HCT116 (cell line): ENCODE measurements at regions not wholly inside any gene's neighbourhood (a gene's known extent, or its start where the extent isn't known, plus 50 kb on each side); places are given as distances from the start of the nearest gene placed in this dataset.

Source experiments
- ATAC-seq: fragments of 200-7000 bp; cut with Tn5 transposase; 2 replicates; pipeline ENCODE4 v1.9.1; 2020; ENCODE audit warnings: mild to moderate bottlenecking, moderate library complexity
- BruUV-seq: library from RNA; stranded (reverse); fragments of 400-500 nt; replicated peaks from 2 replicates; lab custom pipeline; 2021; lab: Mats Ljungman, UMichigan
- CTCF ChIA-PET: fragments of 300-600 bp; sonication (Branson Sonifier 250); formaldehyde crosslinking; loops from one replicate; lab custom pipeline; 2021; ENCODE audit warnings: antibody characterized with exemption; lab: Charles Lee
- POLR2A ChIA-PET: fragments of 300-600, 350-600 bp; sonication (Branson Sonifier 250); formaldehyde crosslinking; loops from one replicate; lab custom pipeline; 2021; ENCODE audit warnings: antibody characterized with exemption; lab: Charles Lee
- RAD21 ChIA-PET, 2 experiments: fragments of 300-600 bp; sonication (Branson Sonifier 250); formaldehyde crosslinking; loops; one replicate each; lab custom pipeline; 2023; ENCODE audit warnings: low total read pairs in 2 of 2; ENCODE audit not compliant: uncharacterized antibody in 2 of 2, unreplicated experiment in 2 of 2, low non-redundant PET in 1 of 2; lab: Charles Lee
- DNase-seq: peaks from one replicate; pipeline ENCODE4 v3.0.0-alpha.2; 2010; ENCODE audit warnings: low read depth, low spot score
- H2AFZ ChIP-seq: fragments of 200-600 bp; shearing (Covaris generic), sonication (generic); 2 replicates; pipeline ENCODE4 v1.6.1; 2017; ENCODE audit warnings: low read depth, mixed run types, mixed read lengths, antibody characterized with exemption, low read length; ENCODE audit not compliant: poor library complexity, severe bottlenecking
- H3K27ac ChIP-seq: 2 replicates; pipeline ENCODE4 v1.5.1; 2012; ENCODE audit warnings: low read depth, low read length
- H3K27me3 ChIP-seq: fragments of 200-600 bp; sonication (generic); 2 replicates; pipeline ENCODE4 v1.6.1; 2016; ENCODE audit warnings: mixed run types, low read length, mixed read lengths; ENCODE audit not compliant: insufficient read depth
- H3K36me3 ChIP-seq, 2 experiments: fragments of 200-500 bp in 1 of 2; fragments of 200-600 bp in 1 of 2; sonication (Bioruptor generic) in 1 of 2; sonication (generic) in 1 of 2; 2 replicates each; pipeline versions ENCODE4 v1.5.1 to v1.6.1; 2014 to 2016; ENCODE audit warnings: low read length in 2 of 2, inconsistent platforms in 1 of 2, mixed read lengths in 1 of 2, mixed run types in 1 of 2; ENCODE audit not compliant: insufficient read depth in 2 of 2, control insufficient read depth in 1 of 2
- H3K4me1 ChIP-seq, 2 experiments: fragments of 200-600 bp in 1 of 2; sonication (generic) in 1 of 2; 2 replicates each; pipeline versions ENCODE4 v1.5.1 to v1.6.1; 2012 to 2017; ENCODE audit warnings: low read length in 2 of 2, inconsistent platforms in 1 of 2, mild to moderate bottlenecking in 1 of 2, mixed read lengths in 1 of 2, mixed run types in 1 of 2, moderate library complexity in 1 of 2; ENCODE audit not compliant: insufficient read depth in 2 of 2, control insufficient read depth in 1 of 2
- H3K4me2 ChIP-seq: fragments of 200-600 bp; sonication (generic); 2 replicates; pipeline ENCODE4 v1.6.1; 2017; ENCODE audit warnings: mixed run types, low read length, mixed read lengths
- H3K4me3 ChIP-seq, 2 experiments: fragments of 200-600 bp in 1 of 2; sonication (generic) in 1 of 2; replicated peaks in 1 of 2; 2 replicates each; pipeline ENCODE4 v1.5.1; 2011 to 2016; ENCODE audit warnings: low read length in 2 of 2, control low read depth in 1 of 2, low read depth in 1 of 2, mild to moderate bottlenecking in 1 of 2, mixed read lengths in 1 of 2, mixed run types in 1 of 2
- H3K79me2 ChIP-seq: fragments of 200-600 bp; sonication (generic); 2 replicates; pipeline ENCODE4 v1.6.1; 2017; ENCODE audit warnings: mild to moderate bottlenecking, mixed run types, low read length, moderate library complexity, mixed read lengths; ENCODE audit not compliant: insufficient read depth
- H3K9ac ChIP-seq: fragments of 200-600 bp; sonication (generic); 2 replicates; pipeline ENCODE4 v1.6.1; 2016; ENCODE audit warnings: low read length, mixed read lengths
- H3K9me2 ChIP-seq: fragments of 200-600 bp; sonication (generic), shearing (Covaris generic); 2 replicates; pipeline ENCODE4 v1.6.1; 2017; ENCODE audit warnings: mixed run types, mild to moderate bottlenecking, moderate library complexity; ENCODE audit not compliant: insufficient read depth
- H3K9me3 ChIP-seq, 2 experiments: fragments of 200-500 bp in 1 of 2; fragments of 200-600 bp in 1 of 2; sonication (Bioruptor generic) in 1 of 2; sonication (generic) in 1 of 2; 2 replicates each; pipeline ENCODE4 v1.6.1; 2014 to 2017; ENCODE audit warnings: low read length in 2 of 2, mixed read lengths in 2 of 2, inconsistent platforms in 1 of 2, low read depth in 1 of 2, mild to moderate bottlenecking in 1 of 2, mixed run types in 1 of 2, moderate library complexity in 1 of 2; ENCODE audit not compliant: control insufficient read depth in 1 of 2, insufficient read depth in 1 of 2
- H4K20me1 ChIP-seq: fragments of 200-600 bp; sonication (generic), shearing (Covaris generic); 2 replicates; pipeline ENCODE4 v1.6.1; 2017; ENCODE audit warnings: mixed run types, mild to moderate bottlenecking, moderate library complexity; ENCODE audit not compliant: insufficient read depth
- CBX3 ChIP-seq: IDR thresholded peaks from 2 replicates; pipeline ENCODE4 v1.6.1; 2012; ENCODE audit warnings: low read depth
- CEBPB ChIP-seq: IDR thresholded peaks from 2 replicates; pipeline ENCODE4 v1.6.1; 2012; ENCODE audit warnings: low read depth
- EGR1 ChIP-seq: IDR thresholded peaks from 2 replicates; pipeline ENCODE4 v1.6.1; 2012; ENCODE audit warnings: low read depth
- JUND ChIP-seq: IDR thresholded peaks from 2 replicates; pipeline ENCODE4 v1.6.1; 2012
- POLR2AphosphoS5 ChIP-seq: IDR thresholded peaks from 2 replicates; pipeline ENCODE4 v1.6.1; 2011; ENCODE audit warnings: mild to moderate bottlenecking, low read depth, low read length, moderate library complexity
- SIN3A ChIP-seq: IDR thresholded peaks from 2 replicates; pipeline ENCODE4 v1.6.1; 2012; ENCODE audit warnings: low read depth
- SP1 ChIP-seq: IDR thresholded peaks from 2 replicates; pipeline ENCODE4 v1.6.1; 2012; ENCODE audit warnings: low read depth
- TCF7L2 ChIP-seq: IDR thresholded peaks from 2 replicates; pipeline ENCODE4 v1.7.0; 2011; ENCODE audit warnings: borderline replicate concordance, inconsistent platforms; ENCODE audit not compliant: insufficient read depth, insufficient read length; ENCODE audit errors: extremely low read depth
- YY1 ChIP-seq: IDR thresholded peaks from 2 replicates; pipeline ENCODE4 v1.6.1; 2011; ENCODE audit warnings: low read length, low read depth, moderate library complexity, mild to moderate bottlenecking; ENCODE audit not compliant: insufficient replicate concordance; ENCODE audit errors: extremely low read depth
- ZNF274 ChIP-seq: fragments of 200-500 bp; sonication (Bioruptor generic); IDR thresholded peaks from 2 replicates; pipeline ENCODE4 v1.6.1; 2014; ENCODE audit warnings: mild to moderate bottlenecking, low read depth, low read length, inconsistent platforms
- intact Hi-C: fragments of 100-400 bp; cut with micrococcal nuclease; formaldehyde crosslinking; loops from 2 replicates; pipeline ENCODE4 v1.10.0; 2022
- TF ChIP-seq, protein P1 (sequence below): IDR thresholded peaks from 2 replicates; pipeline ENCODE4 v1.6.1; 2012
- TF ChIP-seq, protein P2 (sequence below): IDR thresholded peaks from 2 replicates; pipeline ENCODE4 v1.6.1; 2012; ENCODE audit warnings: low read depth

DNA sequence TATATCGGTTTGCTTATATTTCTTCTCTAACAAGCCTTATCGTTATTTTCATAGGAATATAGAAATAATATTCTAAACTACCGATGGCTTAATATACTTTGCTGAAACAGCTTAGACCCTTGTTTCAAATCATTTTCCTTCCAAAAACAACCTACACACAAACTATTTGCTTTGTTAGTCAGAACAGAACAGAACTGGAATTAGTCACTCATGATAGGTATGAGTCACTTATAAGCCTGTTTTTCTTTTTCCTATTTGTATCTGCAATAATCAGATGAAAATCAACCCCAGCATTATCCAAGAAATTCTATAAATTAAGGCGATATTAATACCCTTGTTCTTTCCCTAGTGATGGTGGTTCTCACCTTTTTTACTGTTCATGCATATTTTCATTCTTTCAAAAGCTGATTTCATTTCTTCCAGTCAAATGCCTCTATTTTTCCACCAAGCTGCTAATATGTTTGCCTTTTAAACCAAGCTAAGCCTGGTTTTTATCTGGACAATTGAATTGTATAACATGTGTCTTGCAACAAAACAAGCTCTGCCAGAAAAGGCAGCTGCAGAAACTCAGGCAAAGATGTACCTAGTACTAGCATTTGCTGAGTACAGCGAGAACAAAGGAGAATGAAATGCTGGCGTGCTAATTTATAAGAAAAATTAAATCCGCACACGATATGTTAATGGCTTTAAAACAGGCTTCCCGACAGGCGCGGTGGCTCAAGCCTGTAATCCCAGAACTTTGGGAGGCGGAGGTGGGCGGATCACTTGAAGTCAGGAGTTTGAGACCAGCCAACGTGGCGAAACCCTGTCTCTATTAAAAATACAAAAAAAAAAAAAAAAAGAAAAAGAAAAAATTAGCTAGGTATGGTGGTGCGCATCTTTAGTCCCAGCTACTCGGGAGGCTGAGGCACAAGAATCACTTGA, 1418.2 kb downstream of the AACS start (continued):
- no peak for TF ChIP-seq EGR1

DNA sequence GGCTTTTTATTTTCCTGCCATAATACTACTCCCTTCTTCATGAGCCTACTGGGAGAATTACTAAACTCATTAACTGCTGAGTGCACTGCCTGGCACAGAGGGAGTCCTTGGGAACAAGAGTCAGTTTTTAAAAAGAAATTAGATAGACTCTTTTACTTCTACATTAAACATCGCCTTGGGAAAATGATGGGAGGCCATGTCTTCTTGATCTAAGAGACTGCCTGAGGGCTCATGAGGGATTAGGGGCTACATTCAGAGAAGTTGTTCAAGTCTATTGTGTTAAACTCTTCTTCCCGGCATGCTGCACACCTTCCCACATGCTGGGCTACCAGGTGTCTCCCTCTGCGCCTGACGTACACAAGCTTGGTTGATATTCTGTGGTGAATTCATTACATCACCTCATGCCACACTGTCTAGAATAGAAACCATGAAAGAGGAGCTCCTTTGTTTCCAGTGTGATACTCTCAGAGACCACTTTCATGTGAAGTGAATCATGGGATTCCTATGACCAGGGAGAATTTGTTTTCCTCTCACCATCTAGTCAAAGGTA, 1422.3 kb downstream of the AACS start:
- TF ChIP-seq SP1, result no peak
- TF ChIP-seq YY1, result no peak
- no peak for TF ChIP-seq CBX3
- TF ChIP-seq CEBPB, result no peak
- no peak for TF ChIP-seq POLR2AphosphoS5
- no peak for TF ChIP-seq SIN3A
- TF ChIP-seq ZNF274, result no peak
- no peak for TF ChIP-seq JUND
- no peak for TF ChIP-seq TCF7L2
- TF ChIP-seq, protein P1, sequence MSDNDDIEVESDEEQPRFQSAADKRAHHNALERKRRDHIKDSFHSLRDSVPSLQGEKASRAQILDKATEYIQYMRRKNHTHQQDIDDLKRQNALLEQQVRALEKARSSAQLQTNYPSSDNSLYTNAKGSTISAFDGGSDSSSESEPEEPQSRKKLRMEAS, result no peak
- TF ChIP-seq, protein P2, sequence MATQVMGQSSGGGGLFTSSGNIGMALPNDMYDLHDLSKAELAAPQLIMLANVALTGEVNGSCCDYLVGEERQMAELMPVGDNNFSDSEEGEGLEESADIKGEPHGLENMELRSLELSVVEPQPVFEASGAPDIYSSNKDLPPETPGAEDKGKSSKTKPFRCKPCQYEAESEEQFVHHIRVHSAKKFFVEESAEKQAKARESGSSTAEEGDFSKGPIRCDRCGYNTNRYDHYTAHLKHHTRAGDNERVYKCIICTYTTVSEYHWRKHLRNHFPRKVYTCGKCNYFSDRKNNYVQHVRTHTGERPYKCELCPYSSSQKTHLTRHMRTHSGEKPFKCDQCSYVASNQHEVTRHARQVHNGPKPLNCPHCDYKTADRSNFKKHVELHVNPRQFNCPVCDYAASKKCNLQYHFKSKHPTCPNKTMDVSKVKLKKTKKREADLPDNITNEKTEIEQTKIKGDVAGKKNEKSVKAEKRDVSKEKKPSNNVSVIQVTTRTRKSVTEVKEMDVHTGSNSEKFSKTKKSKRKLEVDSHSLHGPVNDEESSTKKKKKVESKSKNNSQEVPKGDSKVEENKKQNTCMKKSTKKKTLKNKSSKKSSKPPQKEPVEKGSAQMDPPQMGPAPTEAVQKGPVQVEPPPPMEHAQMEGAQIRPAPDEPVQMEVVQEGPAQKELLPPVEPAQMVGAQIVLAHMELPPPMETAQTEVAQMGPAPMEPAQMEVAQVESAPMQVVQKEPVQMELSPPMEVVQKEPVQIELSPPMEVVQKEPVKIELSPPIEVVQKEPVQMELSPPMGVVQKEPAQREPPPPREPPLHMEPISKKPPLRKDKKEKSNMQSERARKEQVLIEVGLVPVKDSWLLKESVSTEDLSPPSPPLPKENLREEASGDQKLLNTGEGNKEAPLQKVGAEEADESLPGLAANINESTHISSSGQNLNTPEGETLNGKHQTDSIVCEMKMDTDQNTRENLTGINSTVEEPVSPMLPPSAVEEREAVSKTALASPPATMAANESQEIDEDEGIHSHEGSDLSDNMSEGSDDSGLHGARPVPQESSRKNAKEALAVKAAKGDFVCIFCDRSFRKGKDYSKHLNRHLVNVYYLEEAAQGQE, result no peak
- TF ChIP-seq, all 23 proteins: peak for 0
- no peak for DNase-seq
- ChIA-PET POLR2A (no interaction called here), CTCF (no interaction called here), RAD21 (no interaction called here)
- H3K36me3 ChIP-seq, result no peaks in the 10 kb centered on the region
- H3K4me3 ChIP-seq, result no peak overlapping the region
- intact Hi-C loops, result no loop called here
- H4K20me1 ChIP-seq, result no peaks in the 10 kb centered on the region
- H3K9me2 ChIP-seq, result no peaks in the 10 kb centered on the region
- no peak for ATAC-seq
- H3K9ac ChIP-seq, result no peak overlapping the region
- H2AFZ ChIP-seq, result no peak overlapping the region
- H3K4me1 ChIP-seq, result no peaks in the 10 kb centered on the region
- H3K9me3 ChIP-seq, result peaks cover 4 to 21% of the 10 kb centered on the region in 2 experiments; a peak in 2 of 4 replicates
- H3K27me3 ChIP-seq, result no peaks in the 10 kb centered on the region
- H3K4me2 ChIP-seq, result no peak overlapping the region
- H3K27ac ChIP-seq, result no peak overlapping the region
- H3K79me2 ChIP-seq, result no peaks in the 10 kb centered on the region
- no TSS peak for BruUV-seq
